ENCODE measurements at regions not wholly inside any gene's neighbourhood (a gene's known extent, or its start where the extent isn't known, plus 50 kb on each side); places are given as distances from the start of the nearest gene placed in this dataset.
"Not testable (repeated sequence)": the region's sequence is repeated elsewhere in the genome, so short reads cannot be mapped to it uniquely, and the experiment has no call there.

DNA sequence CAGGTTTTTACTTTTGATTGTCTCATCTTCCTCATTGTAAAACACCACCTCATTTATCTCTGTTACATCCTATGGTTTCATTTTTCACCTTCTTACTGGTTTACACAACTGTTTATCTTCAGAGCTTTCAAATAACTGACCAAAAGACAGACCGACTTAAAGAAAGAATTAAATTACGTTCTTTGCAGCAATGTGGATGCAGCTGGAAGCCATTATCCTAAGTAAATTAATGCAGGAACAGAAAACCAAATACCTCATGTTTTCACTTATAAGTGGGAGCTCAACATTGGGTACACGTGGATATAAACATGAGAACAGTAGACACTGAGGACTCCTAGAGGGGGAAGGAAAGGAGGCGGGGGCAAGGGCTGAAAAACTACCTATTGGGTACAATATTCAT, 729.0 kb upstream of the USP15 start:
- no peaks in the 10 kb centered on the region for H3K27me3 Mint-ChIP-seq (ENCODE audit: low read depth)

GRCh38 chr12:61536117-61536516, 724.1 kb upstream of the USP15 start:
- no peak overlapping the region for H3K4me3 Mint-ChIP-seq
- no peaks in the 10 kb centered on the region for H3K27me3 Mint-ChIP-seq (ENCODE audit: low read depth)
- no peaks in the 10 kb centered on the region for H3K36me3 Mint-ChIP-seq (ENCODE audit: low read depth)
- no peak overlapping the region for H3K27ac Mint-ChIP-seq
- no peaks in the 10 kb centered on the region for H3K9me3 Mint-ChIP-seq
- no peaks in the 10 kb centered on the region for H3K4me1 Mint-ChIP-seq (ENCODE audit: low read depth)

More for the DNA sequence above, 729.0 kb upstream of the USP15 start:
- Mint-ChIP-seq H3K36me3 (ENCODE audit: low read depth) (no peaks in the 10 kb centered on the region), H3K4me3 (no peak overlapping the region), H3K4me1 (ENCODE audit: low read depth) (no peaks in the 10 kb centered on the region), H3K27ac (no peak overlapping the region), H3K9me3 (peaks cover 2% of the 10 kb centered on the region)

DNA sequence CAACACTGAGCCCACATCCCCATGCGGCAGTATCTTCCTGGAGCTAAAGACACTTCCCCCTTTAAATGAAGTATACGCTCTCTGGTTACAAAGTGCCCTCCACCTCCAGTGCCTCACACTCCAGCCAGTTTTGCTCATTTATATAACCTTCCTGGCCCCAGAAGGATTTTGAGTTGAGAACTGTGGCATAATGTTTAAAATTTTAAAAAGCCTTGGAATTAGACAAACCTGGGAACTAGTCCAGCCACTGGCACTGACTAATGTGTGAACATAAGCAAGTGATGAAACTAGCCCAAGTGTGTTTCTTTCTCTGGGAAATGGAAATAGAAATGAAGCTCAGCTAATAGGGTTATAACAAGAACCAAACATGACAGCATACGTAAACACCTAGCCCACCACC, 723.7 kb upstream of the USP15 start:
- no peaks in the 10 kb centered on the region for H3K27me3 Mint-ChIP-seq (ENCODE audit: low read depth)
- no peak overlapping the region for H3K4me3 Mint-ChIP-seq
- H3K27ac Mint-ChIP-seq: no peak overlapping the region
- no peaks in the 10 kb centered on the region for H3K4me1 Mint-ChIP-seq (ENCODE audit: low read depth)
- H3K9me3 Mint-ChIP-seq: no peaks in the 10 kb centered on the region
- H3K36me3 Mint-ChIP-seq (ENCODE audit: low read depth): no peaks in the 10 kb centered on the region

DNA sequence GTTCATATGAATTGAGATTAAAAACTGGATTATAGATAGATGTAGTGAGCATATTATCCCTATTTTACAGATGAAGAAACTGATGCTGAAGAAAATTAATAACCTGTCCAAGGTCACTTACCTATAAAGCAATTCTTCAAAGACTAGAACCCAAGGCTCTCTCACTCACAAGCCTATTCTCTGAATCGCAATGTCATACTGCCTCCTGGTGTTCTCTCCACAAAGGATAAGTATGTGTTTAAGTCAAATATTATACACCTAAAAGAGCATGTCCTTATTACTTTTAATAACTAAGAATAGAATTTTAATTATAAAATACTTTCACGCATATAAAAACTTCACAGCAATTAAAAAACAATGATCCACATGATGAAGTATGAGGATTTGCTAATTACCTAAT, 721.3 kb upstream of the USP15 start:
- H3K9me3 Mint-ChIP-seq: no peaks in the 10 kb centered on the region
- H3K27ac Mint-ChIP-seq: no peak overlapping the region
- H3K27me3 Mint-ChIP-seq (ENCODE audit: low read depth): no peaks in the 10 kb centered on the region
- H3K4me3 Mint-ChIP-seq: no peak overlapping the region
- H3K36me3 Mint-ChIP-seq (ENCODE audit: low read depth): no peaks in the 10 kb centered on the region
- H3K4me1 Mint-ChIP-seq (ENCODE audit: low read depth): no peaks in the 10 kb centered on the region

DNA sequence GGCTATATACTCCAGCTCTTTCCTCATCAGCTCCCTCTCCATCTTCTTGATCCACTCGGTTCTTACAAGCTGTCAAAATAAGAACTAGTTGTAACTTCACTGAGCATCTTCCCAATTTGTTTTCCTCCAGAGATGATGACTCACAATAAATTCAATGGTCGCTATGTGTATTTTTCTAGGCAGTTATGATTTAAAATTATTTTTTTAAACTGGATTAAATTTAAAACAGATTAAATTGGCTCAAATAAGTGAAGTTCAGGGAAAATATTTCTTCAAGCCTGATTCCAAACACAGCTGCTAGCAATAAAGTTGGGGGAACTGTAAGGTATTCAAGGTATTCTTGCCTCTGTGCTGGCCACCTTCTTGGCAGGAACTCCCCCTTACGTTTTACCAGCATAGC, 717.7 kb upstream of the USP15 start:
- Mint-ChIP-seq H3K4me3 (no peak overlapping the region), H3K27me3 (ENCODE audit: low read depth) (no peaks in the 10 kb centered on the region), H3K27ac (no peak overlapping the region), H3K4me1 (ENCODE audit: low read depth) (no peaks in the 10 kb centered on the region), H3K36me3 (ENCODE audit: low read depth) (no peaks in the 10 kb centered on the region), H3K9me3 (no peaks in the 10 kb centered on the region)

- Mint-ChIP-seq H3K27ac (no peak overlapping the region), H3K4me1 (ENCODE audit: low read depth) (no peaks in the 10 kb centered on the region), H3K4me3 (no peak overlapping the region), H3K9me3 (no peaks in the 10 kb centered on the region), H3K27me3 (ENCODE audit: low read depth) (no peaks in the 10 kb centered on the region), H3K36me3 (ENCODE audit: low read depth) (no peaks in the 10 kb centered on the region)
These were observed 713.9 kb upstream of the USP15 start for GRCh38 chr12:61546296-61546695.

DNA sequence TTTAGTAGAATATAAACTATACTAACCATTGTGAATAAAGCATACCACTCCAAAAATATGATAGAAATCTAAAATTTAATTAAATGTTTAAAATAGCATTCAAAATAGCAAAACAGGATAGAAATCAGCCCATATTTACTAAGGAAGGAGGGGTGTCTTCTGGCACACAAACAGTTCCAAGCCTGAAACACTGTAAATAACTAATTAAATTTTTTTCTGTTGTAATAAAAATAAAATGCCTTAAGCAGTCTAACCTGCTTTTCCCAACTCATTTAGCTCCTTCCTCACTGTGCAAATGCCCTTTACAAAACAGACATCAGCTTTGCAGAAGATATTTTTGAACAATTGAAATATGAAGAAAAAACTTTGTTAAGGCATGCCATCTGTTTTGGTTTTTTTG, 707.1 kb upstream of the USP15 start:
- no peak overlapping the region for H3K27ac Mint-ChIP-seq
- H3K4me1 Mint-ChIP-seq (ENCODE audit: low read depth): no peaks in the 10 kb centered on the region
- H3K9me3 Mint-ChIP-seq: no peaks in the 10 kb centered on the region
- H3K4me3 Mint-ChIP-seq: no peak overlapping the region
- no peaks in the 10 kb centered on the region for H3K27me3 Mint-ChIP-seq (ENCODE audit: low read depth)
- H3K36me3 Mint-ChIP-seq (ENCODE audit: low read depth): no peaks in the 10 kb centered on the region

- Mint-ChIP-seq H3K4me3 (no peak overlapping the region), H3K36me3 (ENCODE audit: low read depth) (no peaks in the 10 kb centered on the region), H3K9me3 (peaks cover 3% of the 10 kb centered on the region), H3K27ac (no peak overlapping the region), H3K4me1 (ENCODE audit: low read depth) (no peaks in the 10 kb centered on the region), H3K27me3 (ENCODE audit: low read depth) (no peaks in the 10 kb centered on the region)
These were observed 705.8 kb upstream of the USP15 start for GRCh38 chr12:61554268-61555008.

GRCh38 chr12:61563665-61564450, 696.3 kb upstream of the USP15 start:
- no peaks in the 10 kb centered on the region for H3K4me1 Mint-ChIP-seq (ENCODE audit: low read depth)
- H3K4me3 Mint-ChIP-seq: no peak overlapping the region
- H3K27me3 Mint-ChIP-seq (ENCODE audit: low read depth): no peaks in the 10 kb centered on the region
- H3K36me3 Mint-ChIP-seq (ENCODE audit: low read depth): no peaks in the 10 kb centered on the region
- no peaks in the 10 kb centered on the region for H3K9me3 Mint-ChIP-seq
- no peak overlapping the region for H3K27ac Mint-ChIP-seq

GRCh38 chr12:61564466-61564865, 695.7 kb upstream of the USP15 start:
- H3K27me3 Mint-ChIP-seq (ENCODE audit: low read depth): no peaks in the 10 kb centered on the region
- H3K36me3 Mint-ChIP-seq (ENCODE audit: low read depth): no peaks in the 10 kb centered on the region
- H3K4me3 Mint-ChIP-seq: no peak overlapping the region
- no peaks in the 10 kb centered on the region for H3K9me3 Mint-ChIP-seq
- no peaks in the 10 kb centered on the region for H3K4me1 Mint-ChIP-seq (ENCODE audit: low read depth)
- no peak overlapping the region for H3K27ac Mint-ChIP-seq

GRCh38 chr12:61566183-61566582, 694.0 kb upstream of the USP15 start:
- Mint-ChIP-seq H3K4me1 (ENCODE audit: low read depth) (no peaks in the 10 kb centered on the region), H3K27ac (no peak overlapping the region), H3K9me3 (no peaks in the 10 kb centered on the region), H3K27me3 (ENCODE audit: low read depth) (no peaks in the 10 kb centered on the region), H3K4me3 (no peak overlapping the region), H3K36me3 (ENCODE audit: low read depth) (no peaks in the 10 kb centered on the region)

DNA sequence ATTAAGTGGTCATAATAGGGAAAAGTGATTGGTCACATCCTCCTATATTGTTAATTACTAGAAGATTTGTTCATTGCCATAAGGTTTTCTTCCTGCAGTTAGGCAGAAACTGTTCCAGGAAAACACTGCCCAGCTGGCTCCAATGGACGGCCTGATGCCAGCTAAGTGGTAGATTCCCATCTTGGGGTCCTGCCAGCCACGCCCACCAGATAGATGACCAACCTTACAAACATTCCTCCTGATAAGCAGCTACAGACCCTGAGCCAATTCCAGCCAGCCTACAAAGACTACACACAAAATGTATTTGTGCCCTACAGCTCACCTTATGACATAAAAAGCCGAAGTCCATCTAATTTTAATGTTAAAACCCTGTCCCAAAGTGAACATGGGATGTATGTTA, 685.9 kb upstream of the USP15 start:
- Mint-ChIP-seq H3K4me1 (ENCODE audit: low read depth) (no peaks in the 10 kb centered on the region), H3K4me3 (no peak overlapping the region), H3K36me3 (ENCODE audit: low read depth) (no peaks in the 10 kb centered on the region), H3K27me3 (ENCODE audit: low read depth) (no peaks in the 10 kb centered on the region), H3K27ac (no peak overlapping the region), H3K9me3 (peaks cover 3% of the 10 kb centered on the region)

DNA sequence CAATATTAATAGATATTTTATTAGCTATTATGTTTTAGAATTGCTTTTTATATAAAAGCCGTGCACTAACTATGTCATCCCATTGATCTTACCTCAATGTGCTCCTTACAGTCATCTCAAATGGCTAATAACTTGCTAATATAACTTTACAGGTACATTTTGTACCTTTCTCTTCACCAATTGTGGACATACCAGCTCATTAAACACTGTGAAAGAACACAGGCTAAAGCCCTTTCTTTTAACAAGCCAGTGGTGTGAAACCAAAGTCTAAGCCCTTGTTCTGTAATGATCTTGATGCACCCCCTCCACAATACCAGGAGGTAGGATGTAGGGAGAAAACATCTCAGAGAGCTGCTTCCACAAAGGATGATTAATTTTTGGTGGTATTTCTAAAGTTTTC, 675.3 kb upstream of the USP15 start:
- Mint-ChIP-seq H3K4me3 (no peak overlapping the region), H3K36me3 (ENCODE audit: low read depth) (peaks cover 2% of the 10 kb centered on the region), H3K9me3 (peaks cover 27% of the 10 kb centered on the region), H3K4me1 (ENCODE audit: low read depth) (no peaks in the 10 kb centered on the region), H3K27ac (no peak overlapping the region), H3K27me3 (ENCODE audit: low read depth) (no peaks in the 10 kb centered on the region)

- peaks cover 60% of the 10 kb centered on the region for H3K9me3 Mint-ChIP-seq
- H3K4me1 Mint-ChIP-seq (ENCODE audit: low read depth); H3K27me3 Mint-ChIP-seq (ENCODE audit: low read depth); H3K4me3 Mint-ChIP-seq; H3K27ac Mint-ChIP-seq: not testable (repeated sequence)
- H3K36me3 Mint-ChIP-seq (ENCODE audit: low read depth): peaks cover 14% of the 10 kb centered on the region
These were observed 669.3 kb upstream of the USP15 start for GRCh38 chr12:61590864-61591263.

GRCh38 chr12:61610143-61610542, 650.1 kb upstream of the USP15 start:
- no peaks in the 10 kb centered on the region for H3K36me3 Mint-ChIP-seq (ENCODE audit: low read depth)
- H3K9me3 Mint-ChIP-seq: no peaks in the 10 kb centered on the region
- H3K4me1 Mint-ChIP-seq (ENCODE audit: low read depth): no peaks in the 10 kb centered on the region
- H3K4me3 Mint-ChIP-seq: no peak overlapping the region
- H3K27me3 Mint-ChIP-seq (ENCODE audit: low read depth): no peaks in the 10 kb centered on the region
- no peak overlapping the region for H3K27ac Mint-ChIP-seq
